Raji (cell line): ENCODE measurements at regions not wholly inside any gene's neighbourhood (a gene's known extent, or its start where the extent isn't known, plus 50 kb on each side); places are given as distances from the start of the nearest gene placed in this dataset.

Experiments
- POLR2A ChIP-seq: IDR thresholded peaks from 2 replicates; pipeline ENCODE4 v1.6.1; 2011; ENCODE audit warnings: low read depth, low read length, control low read depth; ENCODE audit not compliant: insufficient read depth

GRCh38 chr1:56426587-56427381 lies 152.6 kb downstream of the PLPP3 start:
- no peak for TF ChIP-seq POLR2A

- no peak for TF ChIP-seq POLR2A
These were observed 153.8 kb downstream of the PLPP3 start for GRCh38 chr1:56425494-56426037.

GRCh38 chr1:56424744-56425493 lies 154.4 kb downstream of the PLPP3 start:
- no peak for TF ChIP-seq POLR2A

- no peak for TF ChIP-seq POLR2A
These were observed 155.6 kb downstream of the PLPP3 start for GRCh38 chr1:56423716-56424115.

GRCh38 chr1:56418151-56418631 lies 161.2 kb downstream of the PLPP3 start:
- TF ChIP-seq POLR2A, result no peak

- no peak for TF ChIP-seq POLR2A
These were observed 161.7 kb downstream of the PLPP3 start for GRCh38 chr1:56417646-56418045.

GRCh38 chr1:56416495-56416894 lies 162.9 kb downstream of the PLPP3 start:
- no peak for TF ChIP-seq POLR2A

GRCh38 chr1:56415720-56416119 lies 163.6 kb downstream of the PLPP3 start:
- TF ChIP-seq POLR2A, result no peak

GRCh38 chr1:56415258-56415657 lies 164.1 kb downstream of the PLPP3 start:
- no peak for TF ChIP-seq POLR2A

GRCh38 chr1:56414728-56415224 lies 164.6 kb downstream of the PLPP3 start:
- TF ChIP-seq POLR2A, result no peak

- no peak for TF ChIP-seq POLR2A
These were observed 165.6 kb downstream of the PLPP3 start for GRCh38 chr1:56413671-56414199.

- TF ChIP-seq POLR2A, result no peak
These were observed 167.7 kb downstream of the PLPP3 start for GRCh38 chr1:56411484-56412180.

- TF ChIP-seq POLR2A, result no peak
These were observed 168.3 kb downstream of the PLPP3 start for GRCh38 chr1:56411021-56411420.

GRCh38 chr1:56410405-56410804 lies 169.0 kb downstream of the PLPP3 start:
- no peak for TF ChIP-seq POLR2A
